Glomerular visceral epithelial cell (primary cell): ENCODE measurements at regions not wholly inside any gene's neighbourhood (a gene's known extent, or its start where the extent isn't known, plus 50 kb on each side); places are given as distances from the start of the nearest gene placed in this dataset.

Experiments
- DNase-seq: peaks from one replicate; pipeline ENCODE4 v3.0.0-alpha.2; 2016; ENCODE audit errors: extremely low spot score

- no peak for DNase-seq
These were observed 1532.6 kb downstream of the C4orf33 start for GRCh38 chr4:130628531-130628930.

DNA sequence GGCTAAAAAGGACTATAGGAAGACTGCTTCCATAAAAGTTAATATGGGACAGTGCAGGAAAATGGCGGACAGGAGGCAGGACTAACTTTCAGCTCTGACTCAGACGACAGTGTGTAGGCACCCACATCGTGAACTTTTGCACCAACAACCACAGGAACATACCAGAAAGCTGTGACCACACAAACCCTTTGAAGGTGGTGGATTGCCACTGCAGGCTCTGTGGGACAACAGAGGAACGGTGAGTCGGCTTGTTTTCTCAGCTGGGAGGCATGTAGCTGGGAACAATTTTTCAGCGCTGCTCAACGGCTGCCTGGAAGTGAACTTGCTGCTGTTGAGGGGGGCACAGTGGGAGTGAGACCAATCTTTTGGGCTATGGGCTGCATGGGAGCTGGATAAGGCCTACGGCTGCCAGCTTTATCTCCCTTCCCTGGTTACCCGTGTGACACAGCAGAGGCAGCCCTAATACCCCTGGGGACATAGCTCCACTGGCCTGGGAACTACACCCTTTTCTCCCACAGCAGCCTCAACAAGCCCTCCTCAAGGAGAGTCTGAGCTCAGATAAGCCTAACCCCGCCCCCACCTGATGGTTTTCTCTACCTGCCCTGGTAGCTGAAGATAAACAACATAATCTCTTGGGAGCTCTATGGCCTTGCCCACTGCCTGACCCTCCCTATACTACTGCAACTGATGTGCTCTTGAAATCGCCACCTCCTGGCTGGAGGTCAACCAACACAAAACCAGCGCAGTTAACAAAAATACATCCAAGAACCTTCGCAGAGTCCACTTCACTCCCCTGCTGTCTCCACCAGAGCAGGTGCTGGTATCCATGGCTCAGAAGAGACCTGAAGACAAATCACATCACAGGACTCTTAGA lies 1537.0 kb downstream of the C4orf33 start:
- DNase-seq: no peak

DNA sequence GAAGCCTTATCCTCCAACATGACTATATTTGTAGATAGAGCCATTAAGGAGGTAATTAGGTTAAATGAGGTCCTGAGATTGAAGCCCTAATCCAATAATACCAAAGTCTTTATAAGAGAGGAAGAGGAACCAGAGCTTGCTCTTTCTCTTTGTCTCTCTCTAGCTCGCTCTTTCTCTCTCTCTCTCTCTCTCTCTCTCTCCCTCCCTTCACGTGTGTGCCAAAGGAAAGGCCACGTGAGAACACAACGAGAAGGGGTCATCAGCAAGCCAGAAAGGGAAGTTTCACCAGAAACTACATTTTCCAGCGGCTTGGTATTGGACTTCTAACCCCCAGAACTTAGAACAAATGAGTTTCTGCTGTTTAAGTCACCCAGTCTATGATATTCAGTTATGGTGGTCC lies 1540.5 kb downstream of the C4orf33 start:
- DNase-seq: no peak

- no peak for DNase-seq
These were observed 1544.6 kb downstream of the C4orf33 start for GRCh38 chr4:130640592-130640991.

GRCh38 chr4:130646886-130647285 lies 1550.9 kb downstream of the C4orf33 start:
- no peak for DNase-seq

GRCh38 chr4:130648570-130648969 lies 1552.6 kb downstream of the C4orf33 start:
- no peak for DNase-seq

DNA sequence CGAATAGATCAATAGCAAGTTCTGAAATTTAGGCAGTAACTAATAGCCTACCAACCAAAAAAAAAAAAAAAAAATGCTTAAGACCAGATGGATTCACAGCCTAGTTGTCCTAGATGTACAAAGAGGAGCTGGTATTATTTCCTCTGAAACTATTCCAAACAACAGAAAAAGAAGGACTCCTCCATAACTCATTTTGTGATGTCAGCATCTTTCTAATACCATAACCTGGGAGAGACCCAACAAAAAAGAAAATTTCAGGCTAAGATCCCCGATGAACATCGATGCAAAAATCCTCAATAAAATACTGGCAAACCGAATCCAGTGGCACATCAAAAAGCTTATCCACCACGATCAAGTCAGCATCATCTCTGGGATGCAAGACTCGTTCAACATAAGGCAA lies 1557.9 kb downstream of the C4orf33 start:
- DNase-seq: no peak

- peak; percentile 1 for DNase-seq
These were observed 1563.4 kb downstream of the C4orf33 start for GRCh38 chr4:130659320-130659719.

GRCh38 chr4:130668859-130669258 lies 1572.9 kb downstream of the C4orf33 start:
- DNase-seq: no peak

- DNase-seq: no peak
These were observed 1579.3 kb downstream of the C4orf33 start for GRCh38 chr4:130675266-130675665.

DNA sequence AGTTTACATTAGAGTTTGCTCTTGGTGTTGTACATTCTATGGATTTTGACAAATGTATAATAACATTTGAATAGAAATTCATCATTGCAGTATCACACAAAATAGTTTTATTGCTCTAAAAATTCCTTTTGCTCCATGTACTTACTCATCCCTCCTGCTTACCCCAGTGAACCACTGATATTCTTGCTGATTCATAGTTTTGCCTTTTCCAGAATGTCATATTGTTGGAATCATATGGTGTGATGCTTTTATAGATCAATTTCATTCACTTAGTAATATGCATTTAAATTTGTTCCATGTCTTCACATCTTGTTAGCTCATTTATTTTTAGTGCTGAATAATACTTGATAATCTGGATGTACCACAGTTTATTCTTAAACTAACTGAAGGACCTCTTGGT lies 1593.2 kb downstream of the C4orf33 start:
- DNase-seq: no peak

DNA sequence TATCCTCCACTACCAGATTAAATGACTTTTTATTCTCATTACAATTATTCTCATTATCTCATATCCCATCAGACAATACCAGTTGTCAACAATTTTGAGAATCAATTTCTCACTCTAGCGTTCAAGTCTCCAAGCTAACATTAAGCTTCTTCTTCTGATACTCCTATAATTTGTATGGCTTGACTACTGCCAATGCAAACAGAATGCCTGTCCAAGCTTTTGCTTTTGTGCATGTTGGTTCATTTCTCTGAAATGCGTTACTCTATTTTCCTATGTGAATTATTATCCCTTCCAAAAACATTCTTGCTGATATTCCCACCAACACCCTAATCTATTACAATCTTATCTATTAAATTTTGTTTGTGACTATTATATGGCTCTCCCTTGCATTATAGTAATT lies 1602.3 kb downstream of the C4orf33 start:
- no peak for DNase-seq

DNA sequence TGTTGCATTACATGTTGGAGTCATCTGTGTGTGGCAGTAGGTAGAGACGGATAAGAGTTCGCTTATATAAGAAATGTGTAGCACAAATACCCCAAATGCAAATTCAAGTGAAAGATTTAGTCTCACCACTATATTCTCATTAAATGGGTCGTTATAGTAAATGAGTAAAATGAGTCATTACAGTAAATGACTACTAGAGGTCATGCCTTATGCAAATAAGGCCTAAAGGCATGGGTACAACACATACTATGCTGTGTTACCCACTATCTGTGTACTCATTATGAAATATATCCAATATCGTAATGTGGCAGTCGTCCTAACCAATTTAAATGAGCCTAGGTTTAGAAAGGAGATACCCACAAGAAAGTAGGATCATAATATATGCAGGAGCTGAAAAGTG lies 1603.1 kb downstream of the C4orf33 start:
- DNase-seq: no peak

GRCh38 chr4:130703211-130703935 lies 1607.4 kb downstream of the C4orf33 start:
- peak; percentile 18 for DNase-seq

GRCh38 chr4:130705023-130705422 lies 1609.1 kb downstream of the C4orf33 start:
- no peak for DNase-seq

DNA sequence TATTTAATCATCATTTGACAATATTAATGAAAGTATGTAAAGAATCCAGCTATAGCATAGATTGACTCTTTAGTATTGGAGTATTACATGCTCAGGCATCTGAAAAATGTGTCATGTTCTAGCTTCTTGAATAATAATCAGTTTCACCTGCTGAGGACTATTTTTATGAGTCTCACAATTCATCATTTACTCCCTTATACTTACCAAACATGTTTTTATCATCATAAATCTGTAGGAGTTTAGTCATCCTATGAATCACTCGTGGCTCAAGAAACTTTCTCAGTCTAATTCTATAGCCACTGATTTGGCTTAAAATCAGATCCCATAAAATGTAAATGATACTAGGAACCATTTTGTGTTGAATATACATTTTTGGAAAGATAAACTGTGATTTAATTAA lies 1616.1 kb downstream of the C4orf33 start:
- DNase-seq: no peak

- DNase-seq: no peak
These were observed 1618.1 kb downstream of the C4orf33 start for GRCh38 chr4:130714006-130714405.

DNA sequence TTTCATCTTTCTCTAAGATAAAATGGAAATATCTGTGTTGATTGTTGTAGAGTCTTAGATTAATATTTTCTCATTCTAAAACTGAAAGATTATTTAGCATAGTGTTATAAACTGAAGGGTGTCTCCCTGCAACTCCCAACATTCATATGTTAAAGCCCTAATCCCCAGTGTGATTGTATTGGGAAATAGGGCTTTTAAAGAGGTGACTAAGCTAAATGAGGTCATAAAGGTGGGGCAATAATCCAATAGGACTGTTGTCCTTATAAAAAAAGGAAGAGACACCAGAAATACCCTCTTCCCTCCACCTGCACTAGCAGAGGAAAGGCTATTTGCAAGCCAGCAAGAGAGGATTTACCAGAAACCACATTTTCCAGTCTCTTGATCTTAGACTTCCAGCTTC lies 1626.4 kb downstream of the C4orf33 start:
- DNase-seq: peak; percentile 42

GRCh38 chr4:130736436-130737185 lies 1640.7 kb downstream of the C4orf33 start:
- no peak for DNase-seq

DNA sequence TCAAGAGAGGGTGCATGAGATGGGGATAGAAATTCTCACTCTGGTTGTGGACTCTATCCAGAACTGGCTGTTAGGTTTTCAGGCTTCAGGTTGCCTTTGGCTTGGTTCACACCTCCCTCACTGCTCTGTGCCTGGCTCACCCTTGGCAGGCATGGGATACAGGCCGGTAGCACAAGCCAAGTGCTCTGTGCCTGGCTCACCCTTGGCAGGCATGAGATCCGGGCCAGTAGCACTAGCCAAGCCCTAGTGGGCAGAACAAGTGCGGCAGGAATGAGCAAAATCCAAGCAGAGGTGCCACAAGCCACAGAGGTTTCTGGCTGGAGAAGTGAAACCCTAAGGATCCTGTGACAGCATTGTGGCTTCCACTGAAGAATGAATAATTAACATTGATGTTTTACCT lies 1642.3 kb downstream of the C4orf33 start:
- DNase-seq: no peak

DNA sequence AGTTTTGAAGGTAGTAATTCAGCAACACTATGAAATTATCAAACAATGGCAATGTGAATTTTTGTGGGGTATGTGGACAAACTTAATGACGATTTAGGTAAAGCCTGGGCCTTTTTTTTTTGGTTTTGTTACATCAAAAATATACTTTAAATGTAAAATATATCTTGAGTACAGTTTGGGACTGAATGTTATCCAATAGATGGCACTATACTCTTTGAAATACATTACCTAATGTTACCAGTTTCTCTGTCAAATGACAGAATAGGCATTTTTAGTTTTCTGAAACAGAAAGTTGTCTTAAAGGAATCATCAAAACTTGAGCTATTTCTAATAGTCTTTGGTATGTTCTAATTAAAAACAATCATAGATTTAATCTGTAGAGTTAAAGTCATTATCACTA lies 1651.9 kb downstream of the C4orf33 start:
- peak; percentile 9 for DNase-seq

- DNase-seq: no peak
These were observed 1658.0 kb downstream of the C4orf33 start for GRCh38 chr4:130753926-130754325.
